PC-3 (cell line): ENCODE measurements at regions not wholly inside any gene's neighbourhood (a gene's known extent, or its start where the extent isn't known, plus 50 kb on each side); places are given as distances from the start of the nearest gene placed in this dataset.

Experiments
- ATAC-seq: fragments of 200-7000 bp; cut with Tn5 transposase; 2 replicates; pipeline ENCODE4 v1.9.1; 2020; ENCODE audit warnings: mild to moderate bottlenecking, moderate library complexity
- BruUV-seq: library from RNA; stranded (reverse); fragments of 400-500 nt; replicated peaks from 2 replicates; lab custom pipeline; 2021; lab: Mats Ljungman, UMichigan
- CTCF ChIA-PET: fragments of 300-600 bp; sonication (Branson Sonifier 250); formaldehyde crosslinking; loops from one replicate; lab custom pipeline; 2022; ENCODE audit warnings: antibody characterized with exemption; lab: Charles Lee
- POLR2A ChIA-PET: fragments of 300-600 bp; sonication (Branson Sonifier 250); formaldehyde crosslinking; loops from one replicate; lab custom pipeline; 2022; ENCODE audit warnings: antibody characterized with exemption; ENCODE audit not compliant: unreplicated experiment; lab: Charles Lee
- DNase-seq: peaks from one replicate; pipeline ENCODE4 v3.0.0-alpha.2; 2015
- H2AFZ ChIP-seq: fragments of 300-600 bp; sonication (generic); 2 replicates; pipeline ENCODE4 v1.6.0; 2016; ENCODE audit warnings: antibody characterized with exemption, low read length
- H3F3A ChIP-seq: fragments of 300-600 bp; sonication (generic); one replicate; pipeline ENCODE4 v1.6.0; 2017; ENCODE audit warnings: antibody characterized with exemption, low read length, control low read depth, mild to moderate bottlenecking; ENCODE audit not compliant: unreplicated experiment
- H3K27ac ChIP-seq: fragments of 300-600 bp; sonication (generic); 2 replicates; pipeline ENCODE4 v1.5.1; 2016; ENCODE audit warnings: mild to moderate bottlenecking, low read length
- H3K27me3 ChIP-seq: fragments of 300-600 bp; sonication (generic); 2 replicates; pipeline ENCODE4 v1.6.1; 2016; ENCODE audit warnings: low read length, mixed read lengths
- H3K36me3 ChIP-seq: fragments of 300-600 bp; sonication (generic); 2 replicates; pipeline ENCODE4 v1.6.1; 2016; ENCODE audit warnings: low read depth, mixed run types, low read length, mixed read lengths
- H3K4me1 ChIP-seq: fragments of 300-600 bp; sonication (generic); 2 replicates; pipeline ENCODE4 v1.5.1; 2016; ENCODE audit warnings: low read length; ENCODE audit not compliant: insufficient read depth
- H3K4me2 ChIP-seq: fragments of 300-600 bp; sonication (generic); 2 replicates; pipeline ENCODE4 v1.6.0; 2016; ENCODE audit warnings: low read length
- H3K4me3 ChIP-seq: fragments of 300-600 bp; sonication (generic); 2 replicates; pipeline ENCODE4 v1.5.1; 2016; ENCODE audit warnings: mild to moderate bottlenecking, low read length, mixed read lengths
- H3K79me2 ChIP-seq: fragments of 300-600 bp; sonication (generic); 2 replicates; pipeline ENCODE4 v1.6.1; 2017; ENCODE audit warnings: low read length, mixed read lengths
- H3K9ac ChIP-seq: fragments of 300-600 bp; sonication (generic); 2 replicates; pipeline ENCODE4 v1.6.0; 2016; ENCODE audit warnings: mild to moderate bottlenecking, low read length
- H3K9me2 ChIP-seq: fragments of 300-600 bp; sonication (generic); replicated peaks from 2 replicates; pipeline ENCODE4 v1.6.1; 2016; ENCODE audit warnings: mixed run types, low read length, mixed read lengths
- H3K9me3 ChIP-seq: fragments of 300-600 bp; sonication (generic); 2 replicates; pipeline ENCODE4 v1.6.1; 2016; ENCODE audit warnings: low read length, mixed read lengths
- H4K20me1 ChIP-seq: fragments of 300-600 bp; sonication (generic); 2 replicates; pipeline ENCODE4 v1.6.1; 2016; ENCODE audit warnings: low read length, mixed read lengths
- CTCF ChIP-seq: fragments of 300-600 bp; sonication (generic); conservative IDR thresholded peaks from 2 replicates; pipeline ENCODE4 v1.5.1; 2017; ENCODE audit warnings: antibody characterized with exemption, low read depth, mild to moderate bottlenecking, low read length
- EZH2 ChIP-seq: fragments of 300-600 bp; sonication (generic); IDR thresholded peaks from one replicate; pipeline ENCODE4 v1.6.1; 2017; ENCODE audit warnings: antibody characterized with exemption, mild to moderate bottlenecking, low read length; ENCODE audit not compliant: unreplicated experiment
- EZH2phosphoT487 ChIP-seq: fragments of 300-600 bp; sonication (generic); IDR thresholded peaks from 2 replicates; pipeline ENCODE4 v1.6.1; 2018; ENCODE audit warnings: mild to moderate bottlenecking, antibody characterized with exemption, low read length, borderline replicate concordance
- intact Hi-C: fragments of 100-400 bp; cut with micrococcal nuclease; formaldehyde crosslinking; loops from 2 replicates; pipeline ENCODE4 v1.9.0; 2023

- peaks cover 21% of the 10 kb centered on the region for H3K4me1 ChIP-seq
- H3K4me3 ChIP-seq, result no peak overlapping the region
- H4K20me1 ChIP-seq, result no peaks in the 10 kb centered on the region
- H3K27ac ChIP-seq, result peak overlapping the region; percentile 14; the same call in 1 of the 2 replicates
- no peaks in the 10 kb centered on the region for H3K9me2 ChIP-seq
- ATAC-seq, result peak; percentile 67
- no peaks in the 10 kb centered on the region for H3K27me3 ChIP-seq
- H3K4me2 ChIP-seq, result peak overlapping the region; percentile 40
- DNase-seq, result peak; percentile 69
- CTCF ChIA-PET, result no interaction called here
- POLR2A ChIA-PET, result no interaction called here
- H3K79me2 ChIP-seq, result no peaks in the 10 kb centered on the region
- H2AFZ ChIP-seq, result no peak overlapping the region
- no peaks in the 10 kb centered on the region for H3F3A ChIP-seq
- BruUV-seq, result no TSS peak
- H3K9me3 ChIP-seq, result no peaks in the 10 kb centered on the region
- no peaks in the 10 kb centered on the region for H3K36me3 ChIP-seq
- intact Hi-C loops, result no loop called here
- H3K9ac ChIP-seq, result no peak overlapping the region
- TF ChIP-seq EZH2 (no peak), EZH2phosphoT487 (no peak), CTCF (no peak)
Measured at GRCh38 chr4:20044502-20044911, 207.2 kb upstream of the SLIT2 start.

- H3K4me2 ChIP-seq, result peak overlapping the region; percentile 40
Measured at GRCh38 chr4:20043991-20044390, 207.7 kb upstream of the SLIT2 start.

More at GRCh38 chr4:20043991-20044390, 207.7 kb upstream of the SLIT2 start:
- no peaks in the 10 kb centered on the region for H3F3A ChIP-seq
- ChIA-PET POLR2A (no interaction called here), CTCF (no interaction called here)
- no peak for ATAC-seq
- no peaks in the 10 kb centered on the region for H3K79me2 ChIP-seq
- BruUV-seq, result no TSS peak
- no peak overlapping the region for H3K9ac ChIP-seq
- peak overlapping the region; percentile 14; the same call in 1 of the 2 replicates for H3K27ac ChIP-seq
- H4K20me1 ChIP-seq, result no peaks in the 10 kb centered on the region
- intact Hi-C loops, result no loop called here
- no peak overlapping the region for H3K4me3 ChIP-seq
- H3K4me1 ChIP-seq, result peaks cover 21% of the 10 kb centered on the region
- H2AFZ ChIP-seq, result no peak overlapping the region
- DNase-seq, result no peak
- H3K9me2 ChIP-seq, result no peaks in the 10 kb centered on the region
- no peaks in the 10 kb centered on the region for H3K36me3 ChIP-seq
- TF ChIP-seq CTCF (no peak), EZH2 (no peak), EZH2phosphoT487 (no peak)
- no peaks in the 10 kb centered on the region for H3K27me3 ChIP-seq
- no peaks in the 10 kb centered on the region for H3K9me3 ChIP-seq
